ENCODE measurements at regions not wholly inside any gene's neighbourhood (a gene's known extent, or its start where the extent isn't known, plus 50 kb on each side); places are given as distances from the start of the nearest gene placed in this dataset.

DNA sequence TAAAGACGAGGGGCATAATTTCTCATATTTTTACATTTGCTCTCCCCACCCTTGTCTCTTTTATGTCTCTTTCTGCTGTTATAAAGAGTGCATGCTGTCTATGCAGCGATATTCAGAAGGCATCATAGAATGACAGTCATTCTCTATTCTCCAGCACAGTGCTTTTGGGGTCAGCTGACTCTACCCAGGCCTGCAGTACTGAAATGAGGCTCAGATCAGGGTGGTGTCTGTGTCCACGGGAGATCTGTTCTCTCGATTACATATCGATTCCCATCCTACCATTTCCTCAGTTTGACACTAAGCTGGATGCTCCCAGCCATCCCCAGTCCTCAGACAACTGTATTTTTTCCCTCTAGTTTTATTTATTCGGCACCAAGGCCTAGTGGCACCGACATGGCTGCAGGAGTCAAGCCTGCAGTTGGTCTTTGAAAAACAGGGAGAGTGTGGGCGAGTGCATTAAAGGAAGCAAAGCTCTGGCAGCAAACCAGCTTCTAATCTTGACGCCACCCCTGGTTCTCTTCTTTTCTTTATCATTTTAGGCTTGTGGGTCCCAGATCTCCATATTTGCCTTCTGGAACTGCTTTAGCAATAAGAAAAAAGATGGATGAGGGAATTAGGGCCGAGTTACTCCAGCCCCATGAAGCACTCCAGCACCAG lies 71.6 kb upstream of the PICALM start:
- Histone ChIP-seq H3K4me1 (peaks cover 5 to 35% (median 26%) of the 10 kb centered on the region in 4 donors), H3K9me3 (no peaks in the 10 kb centered on the region), H3K27ac (peak overlapping the region; percentile 9 to 81 (median 49)), H3K27me3 (no peaks in the 10 kb centered on the region), H3K4me3 (no peak overlapping the region), H3K36me3 (no peaks in the 10 kb centered on the region)
- 83 to 93% methylated on average over 10 of the region's 10 CpGs for WGBS, 2 donors
- DNase-seq (no peak), ATAC-seq (ENCODE audit: low FRiP score in 2 of 2) (no peak)
- no peak for TF ChIP-seq POLR2AphosphoS5 (IDR thresholded peaks at IDR 0.05)
- TF ChIP-seq, protein P1, sequence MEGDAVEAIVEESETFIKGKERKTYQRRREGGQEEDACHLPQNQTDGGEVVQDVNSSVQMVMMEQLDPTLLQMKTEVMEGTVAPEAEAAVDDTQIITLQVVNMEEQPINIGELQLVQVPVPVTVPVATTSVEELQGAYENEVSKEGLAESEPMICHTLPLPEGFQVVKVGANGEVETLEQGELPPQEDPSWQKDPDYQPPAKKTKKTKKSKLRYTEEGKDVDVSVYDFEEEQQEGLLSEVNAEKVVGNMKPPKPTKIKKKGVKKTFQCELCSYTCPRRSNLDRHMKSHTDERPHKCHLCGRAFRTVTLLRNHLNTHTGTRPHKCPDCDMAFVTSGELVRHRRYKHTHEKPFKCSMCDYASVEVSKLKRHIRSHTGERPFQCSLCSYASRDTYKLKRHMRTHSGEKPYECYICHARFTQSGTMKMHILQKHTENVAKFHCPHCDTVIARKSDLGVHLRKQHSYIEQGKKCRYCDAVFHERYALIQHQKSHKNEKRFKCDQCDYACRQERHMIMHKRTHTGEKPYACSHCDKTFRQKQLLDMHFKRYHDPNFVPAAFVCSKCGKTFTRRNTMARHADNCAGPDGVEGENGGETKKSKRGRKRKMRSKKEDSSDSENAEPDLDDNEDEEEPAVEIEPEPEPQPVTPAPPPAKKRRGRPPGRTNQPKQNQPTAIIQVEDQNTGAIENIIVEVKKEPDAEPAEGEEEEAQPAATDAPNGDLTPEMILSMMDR (IDR thresholded peaks at IDR 0.05): no peak
- TF ChIP-seq POLR2A (IDR thresholded peaks at IDR 0.05): no peak
- no peak for TF ChIP-seq EP300 (IDR thresholded peaks at IDR 0.05)

DNA sequence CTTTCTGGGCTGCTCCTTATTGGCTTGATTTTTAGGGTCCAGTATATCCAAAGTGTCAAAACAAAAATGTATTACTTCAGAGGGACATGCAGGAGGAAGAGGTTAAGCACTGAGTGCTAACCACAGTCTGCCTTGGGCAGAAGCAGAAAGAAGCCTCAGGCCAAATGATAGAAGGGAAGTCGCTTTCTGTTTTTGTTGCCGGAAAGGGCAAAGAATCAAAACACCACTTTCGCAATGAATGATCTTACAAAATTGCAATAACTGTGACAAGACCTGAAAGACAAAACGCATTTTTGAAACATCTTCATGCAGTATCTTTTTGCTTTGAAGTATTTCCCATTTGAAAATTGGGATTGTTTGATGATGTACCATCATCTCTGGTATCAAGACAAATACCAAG lies 70.1 kb upstream of the PICALM start:
- peak in 1 of 2 donors; percentile 50 for DNase-seq

DNA sequence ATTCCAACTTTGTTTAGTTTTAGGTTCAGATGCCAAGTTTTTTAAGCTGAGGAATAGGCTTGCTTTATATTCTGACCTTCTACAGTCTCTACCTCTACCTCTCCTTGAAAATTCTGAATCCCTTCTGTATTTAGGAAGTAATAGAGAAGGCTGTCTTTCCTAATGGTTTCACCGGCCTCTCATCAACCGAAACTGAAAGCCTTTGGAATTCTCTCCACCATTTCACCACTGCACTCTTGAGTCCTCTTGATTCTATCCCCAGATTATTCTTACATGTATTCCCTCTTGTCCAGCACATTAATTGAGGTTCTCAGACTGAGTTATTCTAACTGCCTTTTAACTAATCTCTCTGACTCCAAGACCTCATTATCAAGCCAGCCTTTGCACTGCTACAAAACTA lies 67.7 kb upstream of the PICALM start:
- H3K27me3 ChIP-seq: no peaks in the 10 kb centered on the region
- no peak overlapping the region for H3K4me3 ChIP-seq
- ATAC-seq (ENCODE audit: low FRiP score in 2 of 2): no peak
- no peaks in the 10 kb centered on the region for H3K9me3 ChIP-seq
- H3K27ac ChIP-seq: no peak overlapping the region
- DNase-seq: no peak
- TF ChIP-seq POLR2AphosphoS5 (IDR thresholded peaks at IDR 0.05) (no peak), POLR2A (IDR thresholded peaks at IDR 0.05) (no peak), EP300 (IDR thresholded peaks at IDR 0.05) (no peak)
- TF ChIP-seq, protein P1 (IDR thresholded peaks at IDR 0.05): no peak
- H3K4me1 ChIP-seq: peaks cover 2 to 25% (median 17%) of the 10 kb centered on the region in 4 donors
- H3K36me3 ChIP-seq: no peaks in the 10 kb centered on the region
- WGBS, 2 donors: 61 to 62% methylated on average over 2 of the region's 2 CpGs

More for the DNA sequence above, 70.1 kb upstream of the PICALM start:
- H3K4me1 ChIP-seq: peaks cover 2 to 25% (median 22%) of the 10 kb centered on the region in 4 donors
- no peaks in the 10 kb centered on the region for H3K36me3 ChIP-seq
- no peaks in the 10 kb centered on the region for H3K9me3 ChIP-seq
- 64 to 69% methylated on average over 4 of the region's 4 CpGs for WGBS, 2 donors
- no peaks in the 10 kb centered on the region for H3K27me3 ChIP-seq
- peak in 1 of 2 donors; percentile 57 for ATAC-seq (ENCODE audit: low FRiP score in 2 of 2)
- peak overlapping the region; percentile 54 to 81 (median 60) for H3K27ac ChIP-seq
- H3K4me3 ChIP-seq: no peak overlapping the region
- TF ChIP-seq POLR2A (IDR thresholded peaks at IDR 0.05) (peak in 1 of 4 donors; percentile 28), POLR2AphosphoS5 (IDR thresholded peaks at IDR 0.05) (peak; percentile 42 to 51), EP300 (IDR thresholded peaks at IDR 0.05) (no peak)
- TF ChIP-seq, protein P1 (IDR thresholded peaks at IDR 0.05): no peak

DNA sequence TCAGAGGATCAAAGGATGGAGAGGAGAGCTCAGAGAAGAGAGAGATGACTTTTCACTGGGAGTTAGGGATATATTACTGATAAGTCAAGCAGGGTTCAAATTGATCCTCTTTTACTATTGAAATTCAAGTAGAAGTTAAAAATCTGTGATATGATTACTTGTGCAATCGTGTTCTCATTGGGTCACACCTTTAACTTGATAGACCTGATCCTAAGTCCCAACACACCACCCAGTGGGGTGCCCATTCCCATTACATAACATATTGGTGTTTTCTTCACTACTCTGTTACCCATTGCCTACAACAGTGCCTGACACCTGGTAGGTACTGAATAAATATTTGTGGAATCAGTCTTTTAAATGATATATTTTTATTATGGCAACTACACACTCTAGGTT lies 66.4 kb upstream of the PICALM start:
- Histone ChIP-seq H3K4me1 (peaks cover under 1 to 17% (median 12%) of the 10 kb centered on the region in 4 donors), H3K36me3 (no peaks in the 10 kb centered on the region), H3K27ac (peak overlapping the region in 1 of 4 donors; percentile 4), H3K9me3 (no peaks in the 10 kb centered on the region), H3K27me3 (no peaks in the 10 kb centered on the region), H3K4me3 (no peak overlapping the region)
- DNase-seq: no peak
- 93 to 100% methylated on average over 1 of the region's 1 CpG for WGBS, 2 donors
- no peak for ATAC-seq (ENCODE audit: low FRiP score in 2 of 2)
- TF ChIP-seq, protein P1 (IDR thresholded peaks at IDR 0.05): no peak
- TF ChIP-seq POLR2A (IDR thresholded peaks at IDR 0.05): no peak

All from upper lobe of left lung (tissue), 6 donors.